Activated CD8-positive, alpha-beta T cell treated with anti-CD3 and anti-CD28 coated beads for 36 hours (primary cell): ENCODE measurements at regions not wholly inside any gene's neighbourhood (a gene's known extent, or its start where the extent isn't known, plus 50 kb on each side); places are given as distances from the start of the nearest gene placed in this dataset.

Source experiments
- ATAC-seq: fragments of 200-7000 bp; cut with Tn5 transposase; one replicate; pipeline ENCODE4 v1.10.0; 2021; ENCODE audit warnings: mild to moderate bottlenecking, moderate library complexity
- CTCF ChIA-PET: fragments of 350-600 bp; sonication (Branson Sonifier 250); formaldehyde crosslinking; loops from one replicate; lab custom pipeline; 2021; ENCODE audit warnings: antibody characterized with exemption; lab: Charles Lee
- POLR2A ChIA-PET: fragments of 350-600 bp; sonication (Branson Sonifier 250); formaldehyde crosslinking; loops from one replicate; lab custom pipeline; 2021; ENCODE audit warnings: antibody characterized with exemption; lab: Charles Lee
- DNase-seq: peaks from one replicate; pipeline ENCODE4 v3.0.0-alpha.2; 2020
- H3K27ac Mint-ChIP-seq: one replicate; pipeline ENCODE4 v1.8.0; 2021; ENCODE audit warnings: mild to moderate bottlenecking, mixed read lengths
- H3K27me3 Mint-ChIP-seq: one replicate; pipeline ENCODE4 v1.8.0; 2021; ENCODE audit warnings: mixed read lengths
- H3K36me3 Mint-ChIP-seq: one replicate; pipeline ENCODE4 v1.8.0; 2021; ENCODE audit warnings: low read depth, mixed read lengths
- H3K4me1 Mint-ChIP-seq: one replicate; pipeline ENCODE4 v1.8.0; 2021; ENCODE audit warnings: low read depth, mixed read lengths
- H3K4me3 Mint-ChIP-seq: one replicate; pipeline ENCODE4 v1.8.0; 2021; ENCODE audit warnings: mild to moderate bottlenecking, moderate library complexity, mixed read lengths
- H3K9me3 Mint-ChIP-seq: one replicate; pipeline ENCODE4 v1.8.0; 2021; ENCODE audit warnings: mixed read lengths
- CTCF ChIP-seq: fragments of 200-600 bp; IDR thresholded peaks from one replicate; pipeline ENCODE4 v1.8.0; 2022; ENCODE audit warnings: antibody characterized with exemption, mild to moderate bottlenecking
- intact Hi-C: fragments of 100-400 bp; cut with micrococcal nuclease; formaldehyde crosslinking; loops from one replicate; pipeline ENCODE4 v1.10.0; 2022

- ATAC-seq (no peak), DNase-seq (no peak)
- no peak for TF ChIP-seq CTCF
- H3K27me3 Mint-ChIP-seq: no peaks in the 10 kb centered on the region
- H3K36me3 Mint-ChIP-seq: no peaks in the 10 kb centered on the region
- CTCF ChIA-PET: no interaction called here
- no peak overlapping the region for H3K4me3 Mint-ChIP-seq
- no peak overlapping the region for H3K27ac Mint-ChIP-seq
- intact Hi-C loops: no loop called here
- POLR2A ChIA-PET: no interaction called here
- H3K4me1 Mint-ChIP-seq: no peaks in the 10 kb centered on the region
- peaks cover 6% of the 10 kb centered on the region for H3K9me3 Mint-ChIP-seq
Observed at GRCh38 chr10:125575843-125576242, 107.1 kb downstream of the TEX36 start.

GRCh38 chr10:125568156-125568555, 114.8 kb downstream of the TEX36 start:
- POLR2A ChIA-PET: no interaction called here
- DNase-seq: no peak
- Mint-ChIP-seq H3K36me3 (no peaks in the 10 kb centered on the region), H3K27ac (no peak overlapping the region), H3K4me3 (no peak overlapping the region), H3K27me3 (peaks cover 3% of the 10 kb centered on the region), H3K9me3 (no peaks in the 10 kb centered on the region), H3K4me1 (no peaks in the 10 kb centered on the region)
- TF ChIP-seq CTCF: no peak
- intact Hi-C loops: no loop called here
- ATAC-seq: no peak
- CTCF ChIA-PET: interaction anchor here (0.7 kb wide), 1 partner anchor 1057 kb away, joined by 3 read pairs; no protein-coding TSS in a partner anchor

GRCh38 chr10:125567529-125567928, 115.4 kb downstream of the TEX36 start:
- H3K27me3 Mint-ChIP-seq: peaks cover 5% of the 10 kb centered on the region
- intact Hi-C loops: no loop called here
- ChIA-PET CTCF (interaction anchor here (0.7 kb wide), 1 partner anchor 1056 kb away, joined by 3 read pairs; no protein-coding TSS in a partner anchor), POLR2A (no interaction called here)
- no peaks in the 10 kb centered on the region for H3K9me3 Mint-ChIP-seq
- no peaks in the 10 kb centered on the region for H3K36me3 Mint-ChIP-seq
- H3K4me1 Mint-ChIP-seq: no peaks in the 10 kb centered on the region
- TF ChIP-seq CTCF: no peak
- no peak overlapping the region for H3K4me3 Mint-ChIP-seq
- no peak overlapping the region for H3K27ac Mint-ChIP-seq
- no peak for ATAC-seq
- DNase-seq: no peak

GRCh38 chr10:125565046-125565445, 117.9 kb downstream of the TEX36 start:
- no peaks in the 10 kb centered on the region for H3K9me3 Mint-ChIP-seq
- no peak overlapping the region for H3K4me3 Mint-ChIP-seq
- H3K36me3 Mint-ChIP-seq: no peaks in the 10 kb centered on the region
- ChIA-PET CTCF (no interaction called here), POLR2A (no interaction called here)
- ATAC-seq (no peak), DNase-seq (no peak)
- no peak for TF ChIP-seq CTCF
- H3K27me3 Mint-ChIP-seq: peaks cover 9% of the 10 kb centered on the region
- H3K4me1 Mint-ChIP-seq: no peaks in the 10 kb centered on the region
- no peak overlapping the region for H3K27ac Mint-ChIP-seq
- intact Hi-C loops: no loop called here

- no peaks in the 10 kb centered on the region for H3K9me3 Mint-ChIP-seq
- H3K36me3 Mint-ChIP-seq: no peaks in the 10 kb centered on the region
- H3K27ac Mint-ChIP-seq: no peak overlapping the region
- no peaks in the 10 kb centered on the region for H3K4me1 Mint-ChIP-seq
- intact Hi-C loops: no loop called here
- ATAC-seq (no peak), DNase-seq (no peak)
- CTCF ChIA-PET: no interaction called here
- H3K27me3 Mint-ChIP-seq: peaks cover 9% of the 10 kb centered on the region
- POLR2A ChIA-PET: no interaction called here
- no peak for TF ChIP-seq CTCF
- H3K4me3 Mint-ChIP-seq: no peak overlapping the region
Observed at GRCh38 chr10:125564570-125564969, 118.4 kb downstream of the TEX36 start.
